Activated naive CD8-positive, alpha-beta T cell treated with anti-CD3 and anti-CD28 coated beads, Interleukin-2, amount 10 ng/mL, durations not matched to agents 7 days and 5 days (primary cell): ENCODE measurements at regions not wholly inside any gene's neighbourhood (a gene's known extent, or its start where the extent isn't known, plus 50 kb on each side); places are given as distances from the start of the nearest gene placed in this dataset.

ENCODE experiments used
- ATAC-seq: fragments of 150-1000 bp; cut with Tn5 transposase; one replicate; pipeline ENCODE4 v1.10.0; 2021; ENCODE audit warnings: low read depth, moderate library complexity
- POLR2A ChIA-PET: fragments of 350-600 bp; sonication (Branson Sonifier 250); formaldehyde crosslinking; loops from one replicate; lab custom pipeline; 2021; ENCODE audit warnings: antibody characterized with exemption; lab: Charles Lee
- DNase-seq: peaks from one replicate; pipeline ENCODE4 v3.0.0; 2021
- H3K27ac Mint-ChIP-seq: one replicate; pipeline ENCODE4 v1.8.0; 2022; ENCODE audit warnings: mild to moderate bottlenecking, mixed read lengths
- H3K27me3 Mint-ChIP-seq: one replicate; pipeline ENCODE4 v1.8.0; 2022; ENCODE audit warnings: mild to moderate bottlenecking, moderate library complexity, mixed read lengths
- H3K36me3 Mint-ChIP-seq: one replicate; pipeline ENCODE4 v1.8.0; 2021; ENCODE audit warnings: mild to moderate bottlenecking, mixed read lengths
- H3K4me1 Mint-ChIP-seq: one replicate; pipeline ENCODE4 v1.8.0; 2021; ENCODE audit warnings: mixed read lengths
- H3K4me3 Mint-ChIP-seq: one replicate; pipeline ENCODE4 v1.8.0; 2022; ENCODE audit warnings: mild to moderate bottlenecking, moderate library complexity, mixed read lengths
- H3K9me3 Mint-ChIP-seq: one replicate; pipeline ENCODE4 v1.8.0; 2021; ENCODE audit warnings: mixed read lengths

DNA sequence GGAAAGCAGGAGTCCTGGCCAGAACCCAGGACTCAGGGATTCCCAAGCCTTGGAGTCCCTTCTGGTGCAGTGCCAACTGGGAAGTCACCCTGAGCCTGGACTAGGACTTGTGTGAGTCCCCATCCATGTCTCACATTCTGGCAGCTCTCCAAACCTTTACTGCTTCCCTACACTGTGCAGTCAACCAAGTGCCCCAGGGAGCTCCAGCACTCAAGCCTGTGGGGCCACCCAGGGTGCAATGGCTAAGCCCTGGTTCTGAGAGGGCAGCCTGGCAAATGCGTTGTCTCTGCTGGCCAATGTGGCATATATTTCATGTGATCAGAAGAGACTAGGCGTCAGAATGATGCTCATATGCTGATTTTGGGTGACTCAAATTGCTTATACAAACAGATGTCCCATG, 223.4 kb downstream of the SP3 start:
- peaks cover 2% of the 10 kb centered on the region for H3K9me3 Mint-ChIP-seq

DNA sequence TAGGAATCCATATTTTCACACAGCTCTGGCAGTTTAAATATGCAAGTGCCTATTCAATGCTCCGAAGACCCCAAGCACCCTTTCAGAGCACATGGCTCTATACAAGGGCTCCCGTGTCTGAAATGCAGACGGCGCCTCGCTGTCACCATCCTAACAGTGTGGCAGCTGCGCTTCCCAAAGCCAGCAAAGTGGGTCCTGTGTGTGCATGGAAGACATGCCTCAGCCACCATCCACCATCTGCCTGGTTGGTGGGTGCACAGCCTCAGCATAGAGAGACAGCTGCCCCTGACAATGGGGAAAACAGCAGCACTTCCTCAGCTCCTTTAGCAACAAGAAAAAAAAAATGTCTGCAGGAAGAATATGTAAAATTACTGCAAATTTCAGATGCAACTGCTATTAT, 218.1 kb downstream of the SP3 start:
- Mint-ChIP-seq H3K27ac (no peak overlapping the region), H3K27me3 (peaks cover 18% of the 10 kb centered on the region), H3K9me3 (no peaks in the 10 kb centered on the region), H3K36me3 (no peaks in the 10 kb centered on the region), H3K4me1 (no peaks in the 10 kb centered on the region), H3K4me3 (no peak overlapping the region)
- DNase-seq = no peak
- POLR2A ChIA-PET = no interaction called here
- no peak for ATAC-seq

More for the DNA sequence above, 223.4 kb downstream of the SP3 start:
- H3K27me3 Mint-ChIP-seq = peaks cover 19% of the 10 kb centered on the region
- no peak overlapping the region for H3K27ac Mint-ChIP-seq
- no peak overlapping the region for H3K4me3 Mint-ChIP-seq
- H3K4me1 Mint-ChIP-seq = no peaks in the 10 kb centered on the region
- DNase-seq (no peak), ATAC-seq (no peak)
- POLR2A ChIA-PET = no interaction called here
- H3K36me3 Mint-ChIP-seq = no peaks in the 10 kb centered on the region

DNA sequence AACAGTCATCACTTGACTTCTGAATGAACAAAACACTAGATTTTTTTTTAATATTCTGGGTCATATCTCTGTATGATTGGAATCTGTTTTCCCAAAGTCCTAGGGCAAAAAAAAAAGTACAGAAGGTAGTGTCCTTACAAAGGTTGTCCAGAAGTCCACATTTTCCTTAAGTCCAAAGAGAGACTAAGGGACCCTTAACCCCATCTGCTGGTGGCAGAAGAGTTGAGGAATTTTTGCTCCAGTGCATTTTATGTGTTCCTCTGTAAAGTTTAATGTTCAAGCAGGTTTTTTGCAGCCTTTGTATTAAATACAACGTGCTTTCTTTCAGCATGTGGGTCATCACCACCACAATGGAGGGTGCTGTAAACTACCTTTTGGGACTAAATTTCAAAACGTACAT, 215.9 kb downstream of the SP3 start:
- ATAC-seq (no peak), DNase-seq (no peak)
- peaks cover 9% of the 10 kb centered on the region for H3K27me3 Mint-ChIP-seq
- H3K27ac Mint-ChIP-seq = no peak overlapping the region
- POLR2A ChIA-PET = no interaction called here
- no peaks in the 10 kb centered on the region for H3K4me1 Mint-ChIP-seq
- no peaks in the 10 kb centered on the region for H3K36me3 Mint-ChIP-seq
- no peaks in the 10 kb centered on the region for H3K9me3 Mint-ChIP-seq
- H3K4me3 Mint-ChIP-seq = no peak overlapping the region

DNA sequence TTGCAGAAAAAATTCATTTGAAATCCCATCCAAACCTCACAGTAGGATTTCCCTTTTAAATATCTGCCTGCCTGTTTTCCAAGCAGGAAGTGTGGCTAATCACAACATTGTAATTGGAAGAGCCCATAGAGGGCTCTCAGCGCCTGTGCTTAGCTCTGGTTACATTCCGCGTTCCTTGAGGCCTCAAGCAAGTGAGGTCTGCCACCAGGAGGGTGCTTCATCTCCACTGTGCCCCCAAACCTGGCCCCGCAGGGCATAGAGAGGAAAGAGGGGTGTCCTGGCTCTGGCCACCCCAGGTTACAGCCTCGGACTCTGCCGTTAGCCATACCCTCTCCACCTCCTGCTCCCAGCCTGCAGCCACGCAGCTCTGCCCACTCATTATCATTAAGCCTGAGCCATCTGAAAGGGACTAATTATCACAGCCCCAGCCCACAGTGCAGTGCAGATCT, 214.8 kb downstream of the SP3 start:
- POLR2A ChIA-PET = no interaction called here
- no peaks in the 10 kb centered on the region for H3K36me3 Mint-ChIP-seq
- peaks cover 9% of the 10 kb centered on the region for H3K27me3 Mint-ChIP-seq
- H3K4me3 Mint-ChIP-seq = no peak overlapping the region
- H3K4me1 Mint-ChIP-seq = no peaks in the 10 kb centered on the region
- ATAC-seq (no peak), DNase-seq (no peak)
- H3K9me3 Mint-ChIP-seq = no peaks in the 10 kb centered on the region
- no peak overlapping the region for H3K27ac Mint-ChIP-seq

DNA sequence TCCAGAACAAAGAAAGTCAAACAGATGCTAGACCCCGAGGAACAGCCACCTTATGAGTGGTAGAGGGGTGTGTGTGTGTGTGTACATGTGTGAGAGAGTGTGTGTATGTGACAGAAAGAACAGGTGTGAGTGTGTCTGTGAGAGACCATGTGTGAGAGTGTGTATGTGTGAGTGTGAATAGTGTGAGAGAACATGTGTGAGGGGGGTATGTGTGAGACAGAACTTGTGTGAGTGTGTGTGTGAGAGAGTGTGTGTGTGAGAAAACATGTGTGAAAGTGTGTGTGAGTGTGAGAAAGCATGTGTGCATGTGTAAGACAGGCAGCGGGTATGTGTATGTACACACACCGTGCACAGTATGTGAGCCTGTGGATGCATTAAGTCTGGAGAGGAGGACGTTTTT, 214.3 kb downstream of the SP3 start:
- Mint-ChIP-seq H3K36me3 (no peaks in the 10 kb centered on the region), H3K9me3 (no peaks in the 10 kb centered on the region), H3K27ac (no peak overlapping the region), H3K27me3 (peaks cover 9% of the 10 kb centered on the region), H3K4me3 (no peak overlapping the region), H3K4me1 (no peaks in the 10 kb centered on the region)
- DNase-seq = no peak
- ATAC-seq = no peak
- POLR2A ChIA-PET = no interaction called here

DNA sequence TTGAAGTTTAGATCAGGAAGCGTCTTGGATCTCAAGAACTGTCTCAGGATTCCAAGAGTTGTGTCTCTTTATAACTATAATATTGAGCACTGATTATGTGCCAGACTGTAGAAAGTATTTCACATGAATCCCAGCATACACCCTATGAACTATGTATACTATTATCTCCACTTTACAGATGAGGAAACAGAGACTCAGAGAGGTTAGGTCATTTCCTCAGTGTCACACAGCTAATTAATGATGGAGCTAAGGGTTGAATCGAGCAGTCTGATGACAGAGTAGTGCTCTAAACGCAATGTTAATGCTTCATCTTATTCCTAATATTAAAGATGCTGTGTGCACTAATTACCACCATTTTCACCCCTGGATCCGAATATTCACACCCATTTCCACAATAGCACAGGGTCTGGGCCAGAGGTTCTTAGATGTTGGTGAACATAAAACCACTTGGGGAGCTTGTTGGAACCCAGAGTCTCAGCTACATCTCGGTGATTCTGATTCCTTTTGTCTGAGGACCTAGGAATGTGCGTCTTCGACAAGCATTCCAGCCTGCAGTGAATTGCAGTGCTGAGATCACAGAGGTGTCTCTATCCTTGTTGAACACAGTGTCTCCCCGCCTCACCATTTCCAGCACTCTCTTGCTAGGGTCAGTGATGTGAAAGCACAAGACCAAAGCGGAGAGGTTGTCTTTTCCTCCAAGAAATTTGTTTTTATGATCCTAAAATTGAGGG, 213.8 kb downstream of the SP3 start:
- ATAC-seq (no peak), DNase-seq (no peak)
- Mint-ChIP-seq H3K27me3 (peaks cover 9% of the 10 kb centered on the region), H3K27ac (no peak overlapping the region), H3K4me1 (no peaks in the 10 kb centered on the region), H3K36me3 (no peaks in the 10 kb centered on the region), H3K4me3 (no peak overlapping the region), H3K9me3 (no peaks in the 10 kb centered on the region)
- POLR2A ChIA-PET = no interaction called here

DNA sequence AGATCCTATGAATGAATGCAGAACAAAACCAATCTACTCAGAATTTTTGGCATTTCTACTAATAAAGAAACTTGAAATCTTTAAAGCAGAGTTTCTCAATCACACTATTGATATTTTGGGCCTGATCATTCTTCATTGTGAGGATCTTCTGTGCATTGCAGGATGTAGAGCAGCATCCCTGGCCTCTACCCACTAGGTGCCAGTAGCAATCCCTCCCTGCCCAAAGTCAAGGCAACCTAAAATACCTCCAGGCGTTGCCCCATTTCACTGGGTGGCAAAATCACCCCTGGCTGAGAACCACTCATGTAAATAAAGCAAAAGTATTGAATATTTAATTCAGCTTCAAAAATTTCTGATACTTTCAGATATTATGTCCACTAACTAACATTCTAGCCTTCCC, 213.0 kb downstream of the SP3 start:
- ATAC-seq (no peak), DNase-seq (no peak)
- no peak overlapping the region for H3K27ac Mint-ChIP-seq
- H3K9me3 Mint-ChIP-seq = no peaks in the 10 kb centered on the region
- no peaks in the 10 kb centered on the region for H3K4me1 Mint-ChIP-seq
- POLR2A ChIA-PET = no interaction called here
- no peak overlapping the region for H3K4me3 Mint-ChIP-seq
- no peaks in the 10 kb centered on the region for H3K36me3 Mint-ChIP-seq
- peaks cover 9% of the 10 kb centered on the region for H3K27me3 Mint-ChIP-seq

DNA sequence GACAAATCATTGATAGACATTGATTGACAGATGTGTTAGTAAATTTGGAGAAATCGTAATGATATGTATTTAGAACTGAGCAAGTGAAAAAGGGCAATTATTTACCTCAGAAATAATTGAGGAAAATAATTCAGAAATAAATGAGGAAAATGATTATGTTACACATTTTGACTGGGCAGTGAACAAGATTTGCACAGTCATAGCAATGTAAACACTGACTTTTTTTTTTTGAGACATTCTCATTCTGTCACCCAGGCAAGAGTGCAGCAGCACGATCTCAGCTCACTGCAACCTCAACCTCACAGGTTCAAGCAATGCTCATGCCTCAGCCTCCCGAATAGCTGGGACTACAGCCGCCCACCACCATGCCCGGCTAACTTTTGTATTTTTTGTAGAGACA, 211.7 kb downstream of the SP3 start:
- ATAC-seq = no peak
- H3K4me3 Mint-ChIP-seq = no peak overlapping the region
- peaks cover 9% of the 10 kb centered on the region for H3K27me3 Mint-ChIP-seq
- H3K9me3 Mint-ChIP-seq = no peaks in the 10 kb centered on the region
- no peaks in the 10 kb centered on the region for H3K4me1 Mint-ChIP-seq
- POLR2A ChIA-PET = no interaction called here
- H3K27ac Mint-ChIP-seq = no peak overlapping the region
- no peaks in the 10 kb centered on the region for H3K36me3 Mint-ChIP-seq
- no peak for DNase-seq

DNA sequence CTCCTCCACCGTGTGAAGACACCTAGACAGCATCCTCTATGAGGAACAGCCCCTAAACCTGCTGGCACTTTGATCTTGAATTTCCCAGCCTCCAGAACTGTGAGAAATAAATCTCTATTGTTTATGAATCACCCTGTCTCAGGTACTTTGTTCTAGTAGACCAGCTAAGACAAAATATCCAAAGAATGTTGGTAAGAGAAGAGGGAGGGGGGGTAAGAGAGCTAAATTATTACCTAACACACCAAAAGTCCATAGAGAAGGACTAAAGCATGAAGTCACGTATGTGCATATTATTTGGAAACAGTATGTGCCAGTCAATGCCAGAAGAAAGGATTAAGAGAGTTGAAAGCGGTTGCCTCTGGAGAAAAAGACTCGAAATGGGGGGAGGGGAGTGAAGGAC, 211.0 kb downstream of the SP3 start:
- Mint-ChIP-seq H3K36me3 (no peaks in the 10 kb centered on the region), H3K4me3 (no peak overlapping the region), H3K4me1 (no peaks in the 10 kb centered on the region), H3K27me3 (peaks cover 9% of the 10 kb centered on the region), H3K27ac (no peak overlapping the region), H3K9me3 (no peaks in the 10 kb centered on the region)
- ATAC-seq (no peak), DNase-seq (no peak)
- POLR2A ChIA-PET = no interaction called here

DNA sequence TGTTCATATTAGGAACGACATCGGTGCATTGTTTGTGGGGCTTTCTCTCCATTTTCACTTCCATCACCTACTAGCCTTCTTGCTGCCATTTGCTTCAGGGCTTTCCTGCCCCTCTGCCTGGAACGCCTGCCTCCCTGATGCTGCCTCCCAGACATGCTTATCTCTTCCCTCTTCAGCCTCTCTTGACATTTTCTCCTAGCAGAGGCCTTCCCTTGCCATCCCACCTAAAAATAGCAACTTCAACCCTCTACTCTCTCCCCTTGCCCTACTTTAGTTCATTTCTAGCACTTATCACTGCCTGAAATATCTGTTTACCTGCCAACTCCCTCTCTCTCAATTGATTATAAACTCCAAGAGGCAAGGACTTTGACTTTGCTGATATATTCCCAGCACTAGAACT, 210.3 kb downstream of the SP3 start:
- no peak for ATAC-seq
- POLR2A ChIA-PET = no interaction called here
- no peaks in the 10 kb centered on the region for H3K4me1 Mint-ChIP-seq
- H3K4me3 Mint-ChIP-seq = no peak overlapping the region
- no peaks in the 10 kb centered on the region for H3K9me3 Mint-ChIP-seq
- H3K27ac Mint-ChIP-seq = no peak overlapping the region
- no peak for DNase-seq
- no peaks in the 10 kb centered on the region for H3K36me3 Mint-ChIP-seq
- H3K27me3 Mint-ChIP-seq = peaks cover 7% of the 10 kb centered on the region

DNA sequence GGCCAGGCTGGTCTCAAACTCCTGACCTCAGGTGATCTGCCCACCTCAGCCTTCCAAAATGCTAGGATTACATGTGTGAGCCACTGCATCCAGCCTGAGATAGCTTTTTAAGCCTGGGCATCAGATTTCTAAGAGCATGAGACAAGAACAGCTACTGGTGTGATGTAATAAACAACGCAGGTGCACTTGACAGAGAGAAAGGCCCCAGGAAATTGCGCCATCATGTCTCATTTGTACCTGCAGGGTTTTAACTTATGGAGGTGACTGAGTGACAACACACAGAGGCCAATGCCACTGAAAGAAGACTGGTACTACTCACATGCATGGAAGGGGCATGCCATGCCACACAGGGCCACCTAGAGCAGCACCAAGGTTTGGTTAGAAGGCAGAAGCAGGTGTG, 209.4 kb downstream of the SP3 start:
- Mint-ChIP-seq H3K27me3 (peaks cover 5% of the 10 kb centered on the region), H3K9me3 (no peaks in the 10 kb centered on the region), H3K36me3 (no peaks in the 10 kb centered on the region), H3K4me3 (no peak overlapping the region), H3K4me1 (no peaks in the 10 kb centered on the region), H3K27ac (no peak overlapping the region)
- no peak for DNase-seq
- POLR2A ChIA-PET = no interaction called here
- ATAC-seq = no peak

DNA sequence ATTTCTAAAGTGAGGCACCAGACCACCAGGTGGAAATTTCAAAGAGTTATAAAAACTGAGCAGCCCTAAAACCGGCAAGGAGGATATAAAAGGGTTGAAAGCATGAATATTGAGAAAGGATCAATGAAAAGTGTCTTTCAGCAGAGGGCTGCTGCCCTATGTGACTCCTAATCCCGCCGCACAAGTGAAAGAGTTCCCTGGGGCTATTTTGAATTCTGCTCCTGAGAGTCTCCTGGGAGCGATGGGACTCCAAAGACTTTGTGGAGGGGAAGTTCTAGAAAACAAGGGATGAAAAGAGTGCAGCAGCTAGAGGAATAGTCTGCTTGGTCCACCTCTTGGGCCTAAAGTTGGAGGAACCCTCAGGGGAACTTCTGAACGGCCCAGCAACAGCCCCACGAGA, 205.2 kb downstream of the SP3 start:
- Mint-ChIP-seq H3K9me3 (no peaks in the 10 kb centered on the region), H3K4me1 (no peaks in the 10 kb centered on the region), H3K27me3 (peaks cover 11% of the 10 kb centered on the region), H3K4me3 (no peak overlapping the region), H3K27ac (no peak overlapping the region), H3K36me3 (no peaks in the 10 kb centered on the region)
- POLR2A ChIA-PET = no interaction called here
- ATAC-seq = no peak
- DNase-seq = no peak

DNA sequence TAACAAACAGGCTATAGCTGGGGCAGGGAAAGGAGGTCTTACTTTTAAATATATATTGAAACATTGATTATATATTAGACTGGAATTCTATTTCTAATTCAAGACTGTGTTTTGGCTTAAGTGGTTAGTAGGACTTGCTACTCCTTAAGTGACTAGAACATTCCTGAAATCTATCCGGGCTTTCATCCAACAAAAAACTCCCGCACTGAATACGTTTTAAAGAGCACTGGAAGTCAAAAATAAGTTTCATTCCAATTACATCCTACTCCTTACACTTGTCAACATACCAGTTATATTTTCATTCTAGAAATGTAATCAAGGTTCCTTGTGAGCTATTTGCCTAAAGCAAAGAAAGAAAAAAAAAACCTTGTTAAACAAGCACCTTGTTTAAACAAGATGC, 204.6 kb downstream of the SP3 start:
- Mint-ChIP-seq H3K4me1 (no peaks in the 10 kb centered on the region), H3K27me3 (peaks cover 11% of the 10 kb centered on the region), H3K27ac (no peak overlapping the region), H3K36me3 (no peaks in the 10 kb centered on the region), H3K9me3 (no peaks in the 10 kb centered on the region), H3K4me3 (no peak overlapping the region)
- ATAC-seq (no peak), DNase-seq (no peak)
- POLR2A ChIA-PET = no interaction called here

DNA sequence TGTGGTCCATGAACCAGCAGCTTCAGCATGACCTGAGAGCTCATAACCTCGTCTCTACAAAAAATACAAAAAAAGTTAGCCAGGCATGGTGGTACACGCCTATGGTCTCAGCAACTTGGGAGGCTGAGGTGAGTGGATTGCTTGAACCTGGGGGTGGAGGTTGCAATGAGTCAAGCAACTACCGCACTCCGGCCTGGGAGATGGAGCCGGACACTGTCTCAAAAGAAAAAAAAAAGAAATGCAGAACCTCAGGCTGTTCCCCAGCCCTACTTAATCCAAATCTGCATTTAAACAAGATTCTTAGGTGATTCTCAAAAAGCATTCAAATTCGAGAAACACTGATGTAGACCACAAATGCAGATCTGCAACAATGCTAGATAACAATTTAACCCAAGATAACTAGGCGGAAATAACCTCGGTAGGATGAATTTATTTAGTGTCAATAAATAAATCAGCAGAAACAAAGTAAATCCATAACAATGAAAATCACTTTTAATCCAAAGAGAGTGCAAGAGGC, 203.5 kb downstream of the SP3 start:
- Mint-ChIP-seq H3K27ac (no peak overlapping the region), H3K4me1 (no peaks in the 10 kb centered on the region), H3K4me3 (no peak overlapping the region), H3K27me3 (peaks cover 11% of the 10 kb centered on the region), H3K9me3 (no peaks in the 10 kb centered on the region), H3K36me3 (no peaks in the 10 kb centered on the region)
- DNase-seq = no peak
- POLR2A ChIA-PET = no interaction called here
- ATAC-seq = no peak
